GM12891 (cell line): ENCODE measurements at regions not wholly inside any gene's neighbourhood (a gene's known extent, or its start where the extent isn't known, plus 50 kb on each side); places are given as distances from the start of the nearest gene placed in this dataset.

Experiments used
- POLR2A ChIP-seq: IDR thresholded peaks from 2 replicates; pipeline ENCODE4 v1.6.1; 2011; ENCODE audit warnings: low read depth, low read length, control low read depth
- POLR2AphosphoS5 ChIP-seq: IDR thresholded peaks from 2 replicates; pipeline ENCODE4 v1.6.1; 2011; ENCODE audit warnings: low read depth, low read length, control low read depth
- POU2F2 ChIP-seq: IDR thresholded peaks from 2 replicates; pipeline ENCODE4 v1.6.1; 2011; ENCODE audit warnings: low read depth, mild to moderate bottlenecking, control low read depth, low read length, moderate library complexity
- TAF1 ChIP-seq: IDR thresholded peaks from 2 replicates; pipeline ENCODE4 v1.6.1; 2011; ENCODE audit warnings: low read depth, low read length, control low read depth

- TF ChIP-seq POLR2AphosphoS5 (no peak), TAF1 (no peak), POLR2A (no peak), POU2F2 (no peak)
Observed at GRCh38 chr1:244235157-244235556, 184.1 kb downstream of the ZBTB18 start.
